K562 (cell line): ENCODE measurements at regions not wholly inside any gene's neighbourhood (a gene's known extent, or its start where the extent isn't known, plus 50 kb on each side); places are given as distances from the start of the nearest gene placed in this dataset.

ENCODE experiments used
- ATAC-seq: fragments of 200-7000 bp; cut with Tn5 transposase; 3 replicates; pipeline ENCODE4 v1.9.1; 2020; ENCODE audit warnings: moderate library complexity
- BruUV-seq: library from RNA; stranded (reverse); fragments of 400-500 nt; replicated peaks from 2 replicates; lab custom pipeline; 2021; lab: Mats Ljungman, UMichigan
- CTCF ChIA-PET: fragments of 300-600 bp; formaldehyde crosslinking; extraction: SDS; loops from one replicate; lab custom pipeline; 2021; ENCODE audit warnings: low intra/inter-chr PET ratio; lab: Yijun Ruan, JAX
- POLR2A ChIA-PET: fragments of 300-600, 350-650 bp; sonication (Branson Sonifier 250); formaldehyde crosslinking; extraction: SDS; loops from one replicate; lab custom pipeline; 2021; ENCODE audit warnings: antibody characterized with exemption, inconsistent platforms; lab: Yijun Ruan, JAX
- DNase-seq, 4 experiments: peaks; one replicate each; pipeline versions ENCODE4 v3.0.0 to v3.0.0-alpha.2; 2011 to 2018; ENCODE audit warnings: low spot score in 3 of 4, mixed read lengths in 3 of 4; ENCODE audit errors: extremely low read depth in 1 of 4
- FAIRE-seq: peaks from 2 replicates; lab custom pipeline; 2011; peaks lifted over from hg19 to GRCh38; lab: Jason Lieb, UNC
- H2AFZ ChIP-seq: 2 replicates; pipeline ENCODE4 v1.6.0; 2011; ENCODE audit warnings: low read depth, low read length, control low read depth, inconsistent platforms
- H3K27ac ChIP-seq: fragments of 200-600 bp; 3 replicates; pipeline ENCODE4 v1.8.0; 2011; ENCODE audit warnings: low read depth, mild to moderate bottlenecking, control low read depth, inconsistent platforms, low read length, moderate library complexity, mixed read lengths; ENCODE audit errors: extremely low read depth
- H3K27me3 ChIP-seq, 2 experiments: fragments of 300-600 bp in 1 of 2; 2 replicates in 1 of 2; 3 replicates in 1 of 2; pipeline versions ENCODE4 v1.6.0 to v1.8.0; 2011; ENCODE audit warnings: inconsistent platforms in 2 of 2, low read length in 2 of 2, mild to moderate bottlenecking in 1 of 2, mixed read lengths in 1 of 2, moderate library complexity in 1 of 2; ENCODE audit not compliant: control insufficient read depth in 2 of 2, insufficient read depth in 2 of 2
- H3K36me3 ChIP-seq: fragments of 300-600 bp; 3 replicates; pipeline ENCODE4 v1.8.0; 2011; ENCODE audit warnings: mild to moderate bottlenecking, low read length, inconsistent platforms; ENCODE audit not compliant: control insufficient read depth, insufficient read depth
- H3K4me1 ChIP-seq, 2 experiments: fragments of 200-600 bp in 1 of 2; replicated peaks in 1 of 2; 2 replicates in 1 of 2; 3 replicates in 1 of 2; pipeline versions ENCODE4 v1.5.1 to v1.8.0; 2011; ENCODE audit warnings: inconsistent platforms in 2 of 2, low read length in 2 of 2, mild to moderate bottlenecking in 1 of 2, mixed read lengths in 1 of 2, moderate library complexity in 1 of 2; ENCODE audit not compliant: control insufficient read depth in 2 of 2, insufficient read depth in 2 of 2
- H3K4me2 ChIP-seq: 2 replicates; pipeline ENCODE4 v1.6.1; 2011; ENCODE audit warnings: low read length, control low read depth, inconsistent platforms, mixed read lengths; ENCODE audit not compliant: insufficient read depth
- H3K4me3 ChIP-seq: fragments of 200-600 bp; sonication (generic), shearing (Covaris generic); 2 replicates; pipeline ENCODE4 v1.5.1; 2016; ENCODE audit warnings: control low read depth, inconsistent platforms
- H3K79me2 ChIP-seq: fragments of 200-600 bp; 3 replicates; pipeline ENCODE4 v1.8.0; 2011; ENCODE audit warnings: low read length, inconsistent platforms; ENCODE audit not compliant: control insufficient read depth, insufficient read depth
- H3K9ac ChIP-seq, 2 experiments: 2 replicates each; pipeline versions ENCODE4 v1.6.0 to v1.6.1; 2011; ENCODE audit warnings: low read depth in 2 of 2, low read length in 2 of 2, control low read depth in 1 of 2, inconsistent platforms in 1 of 2, mild to moderate bottlenecking in 1 of 2, mixed read lengths in 1 of 2; ENCODE audit not compliant: insufficient read depth in 1 of 2
- H3K9me1 ChIP-seq: one replicate; pipeline ENCODE4 v1.6.0; 2011; ENCODE audit warnings: inconsistent platforms, mild to moderate bottlenecking, low read length, moderate library complexity; ENCODE audit not compliant: control insufficient read depth, insufficient read depth
- H3K9me3 ChIP-seq: replicated peaks from 2 replicates; pipeline ENCODE4 v1.5.1; 2011; ENCODE audit warnings: low read depth, low read length, inconsistent platforms; ENCODE audit not compliant: control insufficient read depth, insufficient read depth
- H4K20me1 ChIP-seq: replicated peaks from 2 replicates; pipeline ENCODE4 v1.6.1; 2011; ENCODE audit warnings: low read length, inconsistent platforms, mixed read lengths; ENCODE audit not compliant: control insufficient read depth, insufficient read depth
- CREB3 ChIP-seq: fragments of 450-650 bp; conservative IDR thresholded peaks from 2 replicates; pipeline ENCODE4 v1.6.1; 2016; ENCODE audit warnings: missing genetic modification characterization, low read depth, mild to moderate bottlenecking, missing compliant biosample characterization, moderate library complexity
- ESRRB ChIP-seq: fragments of 250-450 bp; sonication (Bioruptor Pico); IDR thresholded peaks from 2 replicates; pipeline ENCODE4 v1.5.0; 2020; ENCODE audit warnings: mild to moderate bottlenecking, moderate library complexity, borderline replicate concordance
- FOXA3 ChIP-seq, 2 experiments: fragments of 450-650 bp in 1 of 2; sonication (generic) in 1 of 2; formaldehyde crosslinking; IDR thresholded peaks in 1 of 2; conservative IDR thresholded peaks in 1 of 2; 2 replicates each; pipeline versions ENCODE4 v1.4.0 to v1.8.0; 2020 to 2022; ENCODE audit warnings: mild to moderate bottlenecking in 2 of 2, missing genetic modification reagents in 1 of 2
- HMG20A ChIP-seq: fragments of 450-650 bp; formaldehyde crosslinking; conservative IDR thresholded peaks from 2 replicates; pipeline ENCODE4 v1.4.0; 2020; ENCODE audit warnings: mild to moderate bottlenecking, mixed read lengths
- RBBP5 ChIP-seq: fragments of 200-600 bp; sonication (generic); IDR thresholded peaks from 2 replicates; pipeline ENCODE4 v1.6.1; 2012; ENCODE audit warnings: borderline replicate concordance, mild to moderate bottlenecking, low read length, control low read depth, inconsistent platforms; ENCODE audit not compliant: insufficient read depth, poor library complexity, severe bottlenecking
- SREBF2 ChIP-seq: sonication (generic); formaldehyde crosslinking; IDR thresholded peaks from 2 replicates; pipeline ENCODE4 v1.4.0; 2020; ENCODE audit warnings: mild to moderate bottlenecking, missing genetic modification reagents
- STAT5A ChIP-seq: IDR thresholded peaks from 2 replicates; pipeline ENCODE4 v1.6.1; 2012; ENCODE audit warnings: low read length, inconsistent platforms, borderline replicate concordance
- ZBTB26 ChIP-seq: fragments of 450-650 bp; formaldehyde crosslinking; IDR thresholded peaks from 2 replicates; pipeline ENCODE4 v1.4.0; 2022; ENCODE audit warnings: missing genetic modification characterization
- ZNF561 ChIP-seq: fragments of 450-650 bp; formaldehyde crosslinking; conservative IDR thresholded peaks from 2 replicates; pipeline ENCODE4 v1.4.0; 2020; ENCODE audit warnings: mild to moderate bottlenecking, moderate library complexity
- ZZZ3 ChIP-seq: fragments of 450-650 bp; IDR thresholded peaks from 2 replicates; pipeline ENCODE4 v1.6.1; 2016; ENCODE audit warnings: antibody characterized with exemption, mild to moderate bottlenecking, moderate library complexity
- WGBS: fragments of 100-300 bp; shearing (Covaris generic); methylation state at CpG from one replicate; pipeline ENCODE4 v1.1.6; 2016; ENCODE audit warnings: low coverage, mixed read lengths; ENCODE audit not compliant: insufficient coverage; ENCODE audit errors: missing lambda C conversion rate; 5-methylcytosine and 5-hydroxymethylcytosine counted together
- in situ Hi-C: fragments of 300-500 bp; cut with MboI; formaldehyde crosslinking; loops from 4 replicates; pipeline ENCODE4 v1.15.0; 2018; ENCODE audit warnings: inconsistent platforms, mixed read lengths
- intact Hi-C: fragments of 100-400 bp; cut with micrococcal nuclease; formaldehyde crosslinking; loops from 2 replicates; pipeline ENCODE4 v1.14.2; 2022

GRCh38 chr9:107390279-107390678 lies 99.3 kb downstream of the KLF4 start (continued):
- TF ChIP-seq FOXA3 (CRISPR knock-in tag; conservative IDR thresholded peaks at IDR 0.05 in 1 of 2, IDR thresholded peaks at IDR 0.05 in 1 of 2) (no peak), CREB3 (tag) (no peak), ZBTB26 (CRISPR knock-in tag) (no peak), ZNF561 (CRISPR knock-in tag) (no peak), SREBF2 (CRISPR knock-in tag) (no peak), STAT5A (no peak), RBBP5 (no peak)

- no peaks in the 10 kb centered on the region for H3K79me2 ChIP-seq
- no peaks in the 10 kb centered on the region for H3K4me1 ChIP-seq
- H4K20me1 ChIP-seq = no peaks in the 10 kb centered on the region
- no peaks in the 10 kb centered on the region for H3K36me3 ChIP-seq
- DNase-seq (no peak), FAIRE-seq (no peak), ATAC-seq (no peak)
- no peak overlapping the region for H3K9ac ChIP-seq
- no peak overlapping the region for H3K27ac ChIP-seq
- H3K9me1 ChIP-seq = no peaks in the 10 kb centered on the region
- no peak overlapping the region for H3K4me3 ChIP-seq
- H2AFZ ChIP-seq = no peak overlapping the region
- TF ChIP-seq HMG20A (CRISPR knock-in tag) (no peak), ZZZ3 (no peak), ESRRB (CRISPR knock-in tag) (no peak)
- POLR2A ChIA-PET = interaction anchor here (0.7 kb wide), 1 partner anchor 1312 kb away, joined by 3 read pairs; no protein-coding TSS in a partner anchor
- H3K9me3 ChIP-seq = no peaks in the 10 kb centered on the region
- peaks cover 4 to 13% of the 10 kb centered on the region in 2 experiments; a peak in 3 of 5 replicates for H3K27me3 ChIP-seq
- WGBS = 0% methylated on average over 3 of the region's 3 CpGs
- intact Hi-C loops (no loop called here), in situ Hi-C loops (no loop called here)
- CTCF ChIA-PET = no interaction called here
- BruUV-seq = no TSS peak
- no peak overlapping the region for H3K4me2 ChIP-seq
Measured at GRCh38 chr9:107389617-107390071, 99.9 kb downstream of the KLF4 start.
